ENCODE measurements at regions not wholly inside any gene's neighbourhood (a gene's known extent, or its start where the extent isn't known, plus 50 kb on each side); places are given as distances from the start of the nearest gene placed in this dataset.

GRCh38 chr6:140225701-140226436 lies 851.4 kb upstream of the CITED2 start:
- ATAC-seq (ENCODE audit: low FRiP score) (no peak), DNase-seq (no peak)
- no peaks in the 10 kb centered on the region for H3K36me3 ChIP-seq (ENCODE audit: control insufficient read depth in 1 of 2, insufficient read depth in 2 of 2, low read length in 1 of 2)
- 63 to 65% methylated on average over 2 of the region's 2 CpGs for WGBS, 2 donors
- H3K4me3 ChIP-seq (ENCODE audit: low read length in 2 of 2): no peak overlapping the region
- intact Hi-C loops (cut with DNase I): no loop called here
- H3K27me3 ChIP-seq (ENCODE audit: control insufficient read depth in 1 of 2, insufficient read depth in 2 of 2, low read length in 1 of 2): no peaks in the 10 kb centered on the region
- H3K27ac ChIP-seq (ENCODE audit: low read depth in 1 of 2, low read length in 2 of 2): no peak overlapping the region
- H3K4me1 ChIP-seq (ENCODE audit: control insufficient read depth in 1 of 2, insufficient read depth in 2 of 2, low read length in 2 of 2): no peaks in the 10 kb centered on the region
- H3K9me3 ChIP-seq (ENCODE audit: control insufficient read depth, low read length): no peaks in the 10 kb centered on the region

GRCh38 chr6:140217283-140217682 lies 842.8 kb upstream of the CITED2 start:
- H3K4me3 ChIP-seq (ENCODE audit: low read length in 2 of 2): no peak overlapping the region
- ATAC-seq (ENCODE audit: low FRiP score) (no peak), DNase-seq (no peak)
- no peak overlapping the region for H3K27ac ChIP-seq (ENCODE audit: low read depth in 1 of 2, low read length in 2 of 2)
- H3K27me3 ChIP-seq (ENCODE audit: control insufficient read depth in 1 of 2, insufficient read depth in 2 of 2, low read length in 1 of 2): no peaks in the 10 kb centered on the region
- H3K9me3 ChIP-seq (ENCODE audit: control insufficient read depth, low read length): no peaks in the 10 kb centered on the region
- no peaks in the 10 kb centered on the region for H3K4me1 ChIP-seq (ENCODE audit: control insufficient read depth in 1 of 2, insufficient read depth in 2 of 2, low read length in 2 of 2)
- H3K36me3 ChIP-seq (ENCODE audit: control insufficient read depth in 1 of 2, insufficient read depth in 2 of 2, low read length in 1 of 2): no peaks in the 10 kb centered on the region
- intact Hi-C loops (cut with DNase I): no loop called here

GRCh38 chr6:140209775-140210174 lies 835.3 kb upstream of the CITED2 start:
- intact Hi-C loops (cut with DNase I): no loop called here
- Histone ChIP-seq H3K4me1 (ENCODE audit: control insufficient read depth in 1 of 2, insufficient read depth in 2 of 2, low read length in 2 of 2) (no peaks in the 10 kb centered on the region), H3K36me3 (ENCODE audit: control insufficient read depth in 1 of 2, insufficient read depth in 2 of 2, low read length in 1 of 2) (no peaks in the 10 kb centered on the region), H3K27ac (ENCODE audit: low read depth in 1 of 2, low read length in 2 of 2) (no peak overlapping the region), H3K9me3 (ENCODE audit: control insufficient read depth, low read length) (no peaks in the 10 kb centered on the region), H3K4me3 (ENCODE audit: low read length in 2 of 2) (no peak overlapping the region), H3K27me3 (ENCODE audit: control insufficient read depth in 1 of 2, insufficient read depth in 2 of 2, low read length in 1 of 2) (no peaks in the 10 kb centered on the region)
- ATAC-seq (ENCODE audit: low FRiP score): no peak
- no peak for DNase-seq
- WGBS, 2 donors: 93 to 95% methylated on average over 1 of the region's 1 CpG

- H3K36me3 ChIP-seq (ENCODE audit: control insufficient read depth in 1 of 2, insufficient read depth in 2 of 2, low read length in 1 of 2): no peaks in the 10 kb centered on the region
- no peak overlapping the region for H3K4me3 ChIP-seq (ENCODE audit: low read length in 2 of 2)
- no peak for DNase-seq
- intact Hi-C loops (cut with DNase I): no loop called here
- no peaks in the 10 kb centered on the region for H3K9me3 ChIP-seq (ENCODE audit: control insufficient read depth, low read length)
- no peak for ATAC-seq (ENCODE audit: low FRiP score)
- no peaks in the 10 kb centered on the region for H3K4me1 ChIP-seq (ENCODE audit: control insufficient read depth in 1 of 2, insufficient read depth in 2 of 2, low read length in 2 of 2)
- 51 to 55% methylated on average over 5 of the region's 5 CpGs for WGBS, 2 donors
- no peak overlapping the region for H3K27ac ChIP-seq (ENCODE audit: low read depth in 1 of 2, low read length in 2 of 2)
- H3K27me3 ChIP-seq (ENCODE audit: control insufficient read depth in 1 of 2, insufficient read depth in 2 of 2, low read length in 1 of 2): no peaks in the 10 kb centered on the region
Measured at GRCh38 chr6:140208286-140208685, 833.8 kb upstream of the CITED2 start.

GRCh38 chr6:140205795-140206593 lies 831.5 kb upstream of the CITED2 start:
- Histone ChIP-seq H3K27me3 (ENCODE audit: control insufficient read depth in 1 of 2, insufficient read depth in 2 of 2, low read length in 1 of 2) (no peaks in the 10 kb centered on the region), H3K4me3 (ENCODE audit: low read length in 2 of 2) (no peak overlapping the region), H3K9me3 (ENCODE audit: control insufficient read depth, low read length) (no peaks in the 10 kb centered on the region), H3K36me3 (ENCODE audit: control insufficient read depth in 1 of 2, insufficient read depth in 2 of 2, low read length in 1 of 2) (no peaks in the 10 kb centered on the region), H3K27ac (ENCODE audit: low read depth in 1 of 2, low read length in 2 of 2) (no peak overlapping the region), H3K4me1 (ENCODE audit: control insufficient read depth in 1 of 2, insufficient read depth in 2 of 2, low read length in 2 of 2) (no peaks in the 10 kb centered on the region)
- DNase-seq: peak in 1 of 2 donors; percentile 63
- WGBS, 2 donors: 72 to 76% methylated on average over 12 of the region's 12 CpGs
- intact Hi-C loops (cut with DNase I): no loop called here
- no peak for ATAC-seq (ENCODE audit: low FRiP score)

GRCh38 chr6:140204154-140204553 lies 829.7 kb upstream of the CITED2 start:
- no peak for ATAC-seq (ENCODE audit: low FRiP score)
- no peak overlapping the region for H3K27ac ChIP-seq (ENCODE audit: low read depth in 1 of 2, low read length in 2 of 2)
- DNase-seq: no peak
- no peaks in the 10 kb centered on the region for H3K9me3 ChIP-seq (ENCODE audit: control insufficient read depth, low read length)
- H3K27me3 ChIP-seq (ENCODE audit: control insufficient read depth in 1 of 2, insufficient read depth in 2 of 2, low read length in 1 of 2): no peaks in the 10 kb centered on the region
- H3K4me1 ChIP-seq (ENCODE audit: control insufficient read depth in 1 of 2, insufficient read depth in 2 of 2, low read length in 2 of 2): no peaks in the 10 kb centered on the region
- H3K4me3 ChIP-seq (ENCODE audit: low read length in 2 of 2): no peak overlapping the region
- H3K36me3 ChIP-seq (ENCODE audit: control insufficient read depth in 1 of 2, insufficient read depth in 2 of 2, low read length in 1 of 2): no peaks in the 10 kb centered on the region
- intact Hi-C loops (cut with DNase I): no loop called here

GRCh38 chr6:140203661-140204147 lies 829.3 kb upstream of the CITED2 start:
- H3K4me3 ChIP-seq (ENCODE audit: low read length in 2 of 2): no peak overlapping the region
- H3K27ac ChIP-seq (ENCODE audit: low read depth in 1 of 2, low read length in 2 of 2): no peak overlapping the region
- intact Hi-C loops (cut with DNase I): no loop called here
- H3K27me3 ChIP-seq (ENCODE audit: control insufficient read depth in 1 of 2, insufficient read depth in 2 of 2, low read length in 1 of 2): no peaks in the 10 kb centered on the region
- H3K4me1 ChIP-seq (ENCODE audit: control insufficient read depth in 1 of 2, insufficient read depth in 2 of 2, low read length in 2 of 2): no peaks in the 10 kb centered on the region
- no peaks in the 10 kb centered on the region for H3K36me3 ChIP-seq (ENCODE audit: control insufficient read depth in 1 of 2, insufficient read depth in 2 of 2, low read length in 1 of 2)
- no peaks in the 10 kb centered on the region for H3K9me3 ChIP-seq (ENCODE audit: control insufficient read depth, low read length)
- no peak for ATAC-seq (ENCODE audit: low FRiP score)
- 67 to 85% methylated on average over 2 of the region's 2 CpGs for WGBS, 2 donors
- no peak for DNase-seq

- H3K36me3 ChIP-seq (ENCODE audit: control insufficient read depth in 1 of 2, insufficient read depth in 2 of 2, low read length in 1 of 2): no peaks in the 10 kb centered on the region
- no peak overlapping the region for H3K27ac ChIP-seq (ENCODE audit: low read depth in 1 of 2, low read length in 2 of 2)
- DNase-seq: no peak
- 79 to 81% methylated on average over 2 of the region's 2 CpGs for WGBS, 2 donors
- intact Hi-C loops (cut with DNase I): no loop called here
- no peaks in the 10 kb centered on the region for H3K27me3 ChIP-seq (ENCODE audit: control insufficient read depth in 1 of 2, insufficient read depth in 2 of 2, low read length in 1 of 2)
- H3K9me3 ChIP-seq (ENCODE audit: control insufficient read depth, low read length): no peaks in the 10 kb centered on the region
- no peak overlapping the region for H3K4me3 ChIP-seq (ENCODE audit: low read length in 2 of 2)
- ATAC-seq (ENCODE audit: low FRiP score): no peak
- H3K4me1 ChIP-seq (ENCODE audit: control insufficient read depth in 1 of 2, insufficient read depth in 2 of 2, low read length in 2 of 2): no peaks in the 10 kb centered on the region
Measured at GRCh38 chr6:140202964-140203515, 828.6 kb upstream of the CITED2 start.
